CD14-positive monocyte (primary cell): ENCODE measurements at regions not wholly inside any gene's neighbourhood (a gene's known extent, or its start where the extent isn't known, plus 50 kb on each side); places are given as distances from the start of the nearest gene placed in this dataset.

Experiments used
- DNase-seq, 3 donors: peaks; one replicate each; pipeline ENCODE4 v3.0.0-alpha.2; 2011 to 2022
- H2AFZ ChIP-seq: 2 replicates; pipeline ENCODE4 v1.6.0; 2012; ENCODE audit warnings: mild to moderate bottlenecking, low read depth, low read length, inconsistent platforms; ENCODE audit not compliant: insufficient read depth, poor library complexity, severe bottlenecking
- H3K27ac ChIP-seq, 2 donors: 1 replicate in 1 of 2; 2 replicates in 1 of 2; pipeline ENCODE4 v1.5.1; 2012 to 2013; ENCODE audit warnings: low read length in 2 of 2, control low read depth in 1 of 2, inconsistent platforms in 1 of 2, low read depth in 1 of 2, mild to moderate bottlenecking in 1 of 2
- H3K27me3 ChIP-seq, 2 donors: one replicate each; pipeline versions ENCODE4 v1.6.0 to v1.6.1; 2011 to 2013; ENCODE audit warnings: low read length in 2 of 2; ENCODE audit not compliant: control insufficient read depth in 2 of 2, insufficient read depth in 2 of 2
- H3K36me3 ChIP-seq, 2 donors: replicated peaks in 1 of 2; 1 replicate in 1 of 2; 2 replicates in 1 of 2; pipeline versions ENCODE4 v1.5.1 to v1.6.1; 2012 to 2013; ENCODE audit warnings: low read length in 2 of 2, control low read depth in 1 of 2, inconsistent platforms in 1 of 2, mild to moderate bottlenecking in 1 of 2; ENCODE audit not compliant: insufficient read depth in 2 of 2, control insufficient read depth in 1 of 2
- H3K4me1 ChIP-seq, 2 donors: 1 replicate in 1 of 2; 2 replicates in 1 of 2; pipeline versions ENCODE4 v1.5.1 to v1.6.1; 2012 to 2013; ENCODE audit warnings: low read length in 2 of 2, control low read depth in 1 of 2, inconsistent platforms in 1 of 2, mild to moderate bottlenecking in 1 of 2, moderate library complexity in 1 of 2; ENCODE audit not compliant: insufficient read depth in 2 of 2, control insufficient read depth in 1 of 2
- H3K4me2 ChIP-seq: replicated peaks from 2 replicates; pipeline ENCODE3; 2012; ENCODE audit warnings: low read length, moderate library complexity, mild to moderate bottlenecking; ENCODE audit not compliant: poor library complexity, severe bottlenecking; ENCODE audit errors: extremely low read depth
- H3K4me3 ChIP-seq, 3 experiments: fragments of 200-600 bp in 1 of 3; sonication (generic) in 1 of 3; replicated peaks in 1 of 3; 1 replicate in 2 of 3; 2 replicates in 1 of 3; pipeline ENCODE4 v1.5.1; 2011 to 2013; ENCODE audit warnings: low read length in 3 of 3, mild to moderate bottlenecking in 3 of 3, control low read depth in 2 of 3, low read depth in 2 of 3, inconsistent platforms in 1 of 3, moderate library complexity in 1 of 3
- H3K79me2 ChIP-seq: 2 replicates; pipeline ENCODE4 v1.6.0; 2012; ENCODE audit warnings: mild to moderate bottlenecking, control low read depth, inconsistent platforms, low read length, moderate library complexity; ENCODE audit not compliant: insufficient read depth
- H3K9ac ChIP-seq: 2 replicates; pipeline ENCODE4 v1.6.0; 2017; ENCODE audit warnings: low read length, mild to moderate bottlenecking; ENCODE audit not compliant: insufficient read depth, poor library complexity, severe bottlenecking
- H3K9me3 ChIP-seq, 2 donors: replicated peaks in 1 of 2; 1 replicate in 1 of 2; 2 replicates in 1 of 2; pipeline versions ENCODE4 v1.5.1 to v1.6.1; 2012 to 2013; ENCODE audit warnings: low read length in 2 of 2, control low read depth in 1 of 2; ENCODE audit not compliant: control insufficient read depth in 1 of 2, insufficient read depth in 1 of 2
- H4K20me1 ChIP-seq: 2 replicates; pipeline ENCODE4 v1.6.0; 2012; ENCODE audit warnings: mild to moderate bottlenecking, low read length, control low read depth, moderate library complexity; ENCODE audit not compliant: insufficient read depth
- H3K27ac Mint-ChIP-seq, 7 donors: one replicate each; pipeline ENCODE4 v1.8.0; 2020; ENCODE audit warnings: mild to moderate bottlenecking in 7 of 7, mixed read lengths in 7 of 7, moderate library complexity in 6 of 7, inconsistent platforms in 2 of 7
- H3K27me3 Mint-ChIP-seq, 3 donors: one replicate each; pipeline ENCODE4 v1.8.0; 2021 to 2022; ENCODE audit warnings: low read depth in 3 of 3, mild to moderate bottlenecking in 3 of 3, mixed read lengths in 3 of 3, moderate library complexity in 3 of 3, inconsistent platforms in 1 of 3
- H3K36me3 Mint-ChIP-seq, 2 donors: one replicate each; pipeline ENCODE4 v1.8.0; 2020; ENCODE audit warnings: mixed read lengths in 2 of 2, inconsistent platforms in 1 of 2, mild to moderate bottlenecking in 1 of 2
- H3K4me1 Mint-ChIP-seq: one replicate; pipeline ENCODE4 v1.8.0; 2020; ENCODE audit warnings: mild to moderate bottlenecking, mixed read lengths
- H3K4me3 Mint-ChIP-seq, 2 donors: one replicate each; pipeline ENCODE4 v1.8.0; 2020; ENCODE audit warnings: mild to moderate bottlenecking in 2 of 2, mixed read lengths in 2 of 2, moderate library complexity in 1 of 2
- H3K9me3 Mint-ChIP-seq, 7 donors: one replicate each; pipeline ENCODE4 v1.8.0; 2020 to 2022; ENCODE audit warnings: mixed read lengths in 7 of 7, mild to moderate bottlenecking in 6 of 7, moderate library complexity in 6 of 7, inconsistent platforms in 2 of 7
- intact Hi-C, 2 donors: fragments of 100-400 bp; cut with micrococcal nuclease; formaldehyde crosslinking; loops; one replicate each; pipeline versions ENCODE4 v1.15.0 to v1.15.1; 2023
- TF ChIP-seq, protein P1 (sequence below): fragments of 200-600 bp; IDR thresholded peaks from one replicate; pipeline ENCODE4 v1.8.0; 2022; ENCODE audit warnings: antibody characterized with exemption, mild to moderate bottlenecking

DNA sequence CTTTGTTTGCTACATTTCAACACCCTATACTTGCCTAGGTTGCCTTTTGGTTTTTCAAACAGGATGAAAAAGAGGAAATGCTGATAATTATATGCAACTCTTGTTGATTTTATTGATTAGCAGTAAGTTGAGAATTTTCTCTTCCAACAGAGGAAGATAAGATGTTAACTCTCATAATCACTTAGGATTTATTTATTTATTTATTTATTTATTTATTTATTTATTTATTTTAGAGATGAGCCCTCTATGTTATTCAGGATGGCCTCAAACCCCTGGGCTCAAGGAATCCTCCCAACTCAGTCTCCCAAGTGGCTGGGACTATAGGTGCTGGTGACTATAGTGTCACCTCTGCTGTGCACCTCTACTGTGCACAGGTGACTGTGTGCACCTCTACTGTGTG lies 111.4 kb upstream of the GLS start:
- no peaks in the 10 kb centered on the region for H3K9me3 ChIP-seq
- Mint-ChIP-seq H3K36me3 (no peaks in the 10 kb centered on the region), H3K4me1 (peaks cover 9% of the 10 kb centered on the region), H3K27ac (no peak overlapping the region), H3K9me3 (peaks cover 0 to 5% (median 1%) of the 10 kb centered on the region in 7 donors), H3K4me3 (no peak overlapping the region), H3K27me3 (peaks cover 0 to 3% (median 0%) of the 10 kb centered on the region in 3 donors)
- H3K36me3 ChIP-seq: no peaks in the 10 kb centered on the region
- no peaks in the 10 kb centered on the region for H4K20me1 ChIP-seq
- intact Hi-C loops: no loop called here
- no peaks in the 10 kb centered on the region for H3K27me3 ChIP-seq
- no peak overlapping the region for H3K4me2 ChIP-seq
- TF ChIP-seq, protein P1, sequence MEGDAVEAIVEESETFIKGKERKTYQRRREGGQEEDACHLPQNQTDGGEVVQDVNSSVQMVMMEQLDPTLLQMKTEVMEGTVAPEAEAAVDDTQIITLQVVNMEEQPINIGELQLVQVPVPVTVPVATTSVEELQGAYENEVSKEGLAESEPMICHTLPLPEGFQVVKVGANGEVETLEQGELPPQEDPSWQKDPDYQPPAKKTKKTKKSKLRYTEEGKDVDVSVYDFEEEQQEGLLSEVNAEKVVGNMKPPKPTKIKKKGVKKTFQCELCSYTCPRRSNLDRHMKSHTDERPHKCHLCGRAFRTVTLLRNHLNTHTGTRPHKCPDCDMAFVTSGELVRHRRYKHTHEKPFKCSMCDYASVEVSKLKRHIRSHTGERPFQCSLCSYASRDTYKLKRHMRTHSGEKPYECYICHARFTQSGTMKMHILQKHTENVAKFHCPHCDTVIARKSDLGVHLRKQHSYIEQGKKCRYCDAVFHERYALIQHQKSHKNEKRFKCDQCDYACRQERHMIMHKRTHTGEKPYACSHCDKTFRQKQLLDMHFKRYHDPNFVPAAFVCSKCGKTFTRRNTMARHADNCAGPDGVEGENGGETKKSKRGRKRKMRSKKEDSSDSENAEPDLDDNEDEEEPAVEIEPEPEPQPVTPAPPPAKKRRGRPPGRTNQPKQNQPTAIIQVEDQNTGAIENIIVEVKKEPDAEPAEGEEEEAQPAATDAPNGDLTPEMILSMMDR: no peak
- H3K27ac ChIP-seq: no peak overlapping the region
- no peak overlapping the region for H3K9ac ChIP-seq
- H3K4me1 ChIP-seq: no peaks in the 10 kb centered on the region
- DNase-seq: no peak
- no peaks in the 10 kb centered on the region for H3K79me2 ChIP-seq
- no peak overlapping the region for H2AFZ ChIP-seq
- H3K4me3 ChIP-seq: no peak overlapping the region

DNA sequence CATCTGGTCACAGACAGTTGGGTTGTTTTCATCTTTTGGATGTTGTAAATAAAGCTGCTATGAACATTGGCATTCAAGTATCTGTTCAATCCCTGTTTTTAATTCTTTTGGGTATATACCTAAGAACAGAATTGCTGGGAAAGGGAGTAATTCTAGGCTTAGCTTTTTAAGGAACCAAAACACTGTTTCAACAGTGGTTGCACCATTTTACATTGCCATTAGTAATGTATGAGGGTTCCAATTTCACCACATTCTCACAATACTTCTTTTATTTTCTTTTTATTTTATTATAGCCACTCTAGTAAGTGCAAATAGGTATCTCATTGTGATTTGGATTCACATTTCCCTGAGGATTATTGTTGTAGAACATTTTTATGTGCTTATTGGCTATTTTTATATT lies 108.9 kb upstream of the GLS start:
- Histone ChIP-seq H3K9me3 (no peaks in the 10 kb centered on the region), H3K79me2 (no peaks in the 10 kb centered on the region), H2AFZ (no peak overlapping the region), H3K4me2 (no peak overlapping the region), H3K9ac (no peak overlapping the region), H3K4me1 (no peaks in the 10 kb centered on the region), H4K20me1 (no peaks in the 10 kb centered on the region), H3K4me3 (no peak overlapping the region), H3K27me3 (no peaks in the 10 kb centered on the region), H3K36me3 (no peaks in the 10 kb centered on the region), H3K27ac (no peak overlapping the region)
- DNase-seq: no peak
- peaks cover 0 to 2% of the 10 kb centered on the region in 2 donors for H3K36me3 Mint-ChIP-seq
- H3K4me3 Mint-ChIP-seq: no peak overlapping the region
- intact Hi-C loops: no loop called here
- H3K9me3 Mint-ChIP-seq: peaks cover 3 to 13% (median 9%) of the 10 kb centered on the region in 7 donors
- no peaks in the 10 kb centered on the region for H3K27me3 Mint-ChIP-seq
- peaks cover 5% of the 10 kb centered on the region for H3K4me1 Mint-ChIP-seq
- H3K27ac Mint-ChIP-seq: no peak overlapping the region
- TF ChIP-seq, protein P1: no peak
